Activated CD8-positive, alpha-beta T cell treated with anti-CD3 and anti-CD28 coated beads, Interleukin-2, amount 10 ng/mL, durations not matched to agents 7 days and 5 days (primary cell): ENCODE measurements at regions not wholly inside any gene's neighbourhood (a gene's known extent, or its start where the extent isn't known, plus 50 kb on each side); places are given as distances from the start of the nearest gene placed in this dataset.
"Not testable (repeated sequence)": the region's sequence is repeated elsewhere in the genome, so short reads cannot be mapped to it uniquely, and the experiment has no call there.

Experiments
- ATAC-seq: fragments of 150-1000 bp; cut with Tn5 transposase; one replicate; pipeline ENCODE4 v1.10.0; 2021; ENCODE audit warnings: moderate library complexity
- CTCF ChIA-PET: fragments of 350-600 bp; sonication (Branson Sonifier 250); formaldehyde crosslinking; loops from one replicate; lab custom pipeline; 2021; ENCODE audit warnings: antibody characterized with exemption; lab: Charles Lee
- POLR2A ChIA-PET: fragments of 350-600 bp; sonication (Branson Sonifier 250); formaldehyde crosslinking; loops from one replicate; lab custom pipeline; 2021; ENCODE audit warnings: antibody characterized with exemption; lab: Charles Lee
- DNase-seq: peaks from one replicate; pipeline ENCODE4 v3.0.0-alpha.2; 2020
- H3K27ac Mint-ChIP-seq: one replicate; pipeline ENCODE4 v1.8.0; 2021; ENCODE audit warnings: mild to moderate bottlenecking, mixed read lengths
- H3K27me3 Mint-ChIP-seq: one replicate; pipeline ENCODE4 v1.8.0; 2021; ENCODE audit warnings: low read depth, mixed read lengths
- H3K36me3 Mint-ChIP-seq: one replicate; pipeline ENCODE4 v1.8.0; 2021; ENCODE audit warnings: low read depth, mixed read lengths
- H3K4me1 Mint-ChIP-seq: one replicate; pipeline ENCODE4 v1.8.0; 2021; ENCODE audit warnings: low read depth, mixed read lengths
- H3K4me3 Mint-ChIP-seq: one replicate; pipeline ENCODE4 v1.8.0; 2021; ENCODE audit warnings: mild to moderate bottlenecking, mixed read lengths
- H3K9me3 Mint-ChIP-seq: one replicate; pipeline ENCODE4 v1.8.0; 2022; ENCODE audit warnings: mixed read lengths; ENCODE audit not compliant: insufficient read depth

DNA sequence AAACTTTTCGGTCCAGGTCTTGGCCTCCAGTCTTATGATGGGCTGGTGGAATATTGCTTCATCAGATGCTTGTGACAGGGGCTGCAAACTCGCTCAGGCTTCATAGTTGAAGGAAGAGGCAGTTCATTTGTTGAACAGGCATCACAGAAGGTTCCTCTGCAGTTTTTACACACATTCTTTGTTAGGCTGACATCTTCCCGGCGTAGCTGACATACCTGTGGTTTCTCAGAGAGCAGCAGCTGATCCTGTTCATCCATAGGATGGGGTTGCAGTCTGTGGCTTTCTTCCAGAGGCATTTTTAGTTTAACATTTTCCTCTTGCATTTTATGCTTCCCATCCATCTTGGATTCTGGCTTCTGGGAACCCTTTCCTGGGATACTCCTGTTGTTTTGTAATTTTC is 1255.2 kb downstream of the EFNA5 start:
- Mint-ChIP-seq H3K9me3 (no peaks in the 10 kb centered on the region), H3K36me3 (no peaks in the 10 kb centered on the region), H3K27me3 (no peaks in the 10 kb centered on the region), H3K27ac (no peak overlapping the region), H3K4me1 (no peaks in the 10 kb centered on the region), H3K4me3 (no peak overlapping the region)
- DNase-seq (no peak), ATAC-seq (no peak)
- POLR2A ChIA-PET = no interaction called here
- CTCF ChIA-PET = no interaction called here

DNA sequence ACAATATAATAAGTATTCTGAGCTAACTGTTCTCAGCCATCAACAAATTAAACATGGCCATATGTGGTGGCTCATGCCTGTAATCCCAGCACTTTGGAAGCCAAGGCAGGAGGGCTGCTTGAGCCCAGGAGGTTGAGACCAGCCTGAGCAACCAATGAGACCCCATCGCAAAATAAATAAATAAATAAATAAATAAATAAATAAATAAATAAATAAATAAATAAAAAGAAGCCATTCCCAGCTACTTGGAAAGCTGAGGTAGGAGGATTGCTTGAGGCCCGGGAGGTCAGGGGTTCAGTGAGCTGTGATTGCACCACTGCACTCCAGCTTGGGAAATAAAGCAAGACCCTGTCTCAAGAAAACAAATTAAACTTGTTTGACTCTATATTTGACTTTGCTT is 1256.4 kb downstream of the EFNA5 start:
- ChIA-PET CTCF (no interaction called here), POLR2A (no interaction called here)
- H3K36me3 Mint-ChIP-seq = no peaks in the 10 kb centered on the region
- no peaks in the 10 kb centered on the region for H3K9me3 Mint-ChIP-seq
- H3K27ac Mint-ChIP-seq = no peak overlapping the region
- H3K4me1 Mint-ChIP-seq = no peaks in the 10 kb centered on the region
- DNase-seq = no peak
- no peaks in the 10 kb centered on the region for H3K27me3 Mint-ChIP-seq
- H3K4me3 Mint-ChIP-seq = no peak overlapping the region
- no peak for ATAC-seq

DNA sequence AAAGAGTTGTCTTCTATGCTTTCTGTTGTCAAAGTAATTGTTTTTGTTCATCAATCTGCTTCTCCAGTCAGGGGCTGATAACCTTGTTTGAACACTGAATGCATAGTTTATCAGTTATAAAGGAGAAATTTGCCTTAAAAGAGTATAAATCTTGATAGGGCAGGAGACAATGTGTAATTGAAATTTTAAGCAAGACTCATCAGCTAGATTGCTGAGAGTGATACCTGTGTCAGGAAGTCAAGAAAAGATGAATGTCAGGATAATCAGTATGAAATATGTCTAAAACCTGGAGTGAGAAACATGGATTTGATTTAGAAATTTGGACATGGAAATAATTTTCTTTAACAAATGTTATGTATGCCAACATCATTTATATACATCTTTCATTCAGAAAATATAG is 1258.1 kb downstream of the EFNA5 start:
- DNase-seq = no peak
- no peak for ATAC-seq
- Mint-ChIP-seq H3K27me3 (no peaks in the 10 kb centered on the region), H3K27ac (no peak overlapping the region), H3K36me3 (no peaks in the 10 kb centered on the region), H3K4me1 (no peaks in the 10 kb centered on the region), H3K4me3 (no peak overlapping the region), H3K9me3 (no peaks in the 10 kb centered on the region)
- POLR2A ChIA-PET = no interaction called here
- CTCF ChIA-PET = no interaction called here

DNA sequence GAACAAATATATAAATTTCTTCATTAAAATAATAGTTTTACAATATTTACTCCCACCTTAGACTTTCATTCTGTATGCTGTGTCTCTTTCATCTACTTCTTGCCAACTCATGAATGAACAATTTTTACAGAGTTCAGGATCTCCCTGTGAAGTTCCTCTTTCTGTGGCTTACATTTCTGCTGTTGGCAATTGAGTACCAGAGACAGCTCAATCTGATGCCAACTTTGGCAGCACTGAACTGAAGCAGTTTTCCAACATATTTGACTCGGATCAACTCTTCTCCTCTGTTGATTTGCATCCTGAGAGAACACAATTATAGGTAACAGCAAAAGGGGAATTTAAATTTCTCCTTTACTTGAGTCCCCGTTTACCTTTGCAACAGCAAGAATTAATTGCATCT is 1262.2 kb downstream of the EFNA5 start:
- ChIA-PET POLR2A (no interaction called here), CTCF (no interaction called here)
- no peak for DNase-seq
- Mint-ChIP-seq H3K4me1 (no peaks in the 10 kb centered on the region), H3K9me3 (no peaks in the 10 kb centered on the region), H3K27me3 (no peaks in the 10 kb centered on the region), H3K36me3 (no peaks in the 10 kb centered on the region), H3K27ac (no peak overlapping the region), H3K4me3 (no peak overlapping the region)
- ATAC-seq = no peak

DNA sequence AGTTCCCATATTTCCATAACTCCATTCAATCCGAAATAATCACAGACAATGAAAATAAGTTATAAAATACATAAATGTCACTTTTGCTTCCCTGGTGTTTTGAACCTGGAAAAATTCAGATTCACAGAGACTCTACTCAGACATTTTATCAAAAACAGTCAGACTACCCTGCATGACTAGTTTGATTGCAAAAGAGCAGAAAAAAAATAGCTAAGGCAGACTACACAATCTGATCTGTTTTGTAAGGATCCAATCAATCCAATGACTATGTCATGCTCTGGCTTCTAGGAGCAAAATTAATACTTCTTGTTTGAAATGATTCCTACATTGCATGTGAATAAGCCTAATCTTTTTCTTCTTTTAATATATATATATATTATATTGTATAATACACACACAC is 1262.6 kb downstream of the EFNA5 start:
- CTCF ChIA-PET = no interaction called here
- ATAC-seq (no peak), DNase-seq (no peak)
- Mint-ChIP-seq H3K36me3 (no peaks in the 10 kb centered on the region), H3K9me3 (no peaks in the 10 kb centered on the region), H3K4me3 (no peak overlapping the region), H3K4me1 (no peaks in the 10 kb centered on the region), H3K27ac (no peak overlapping the region), H3K27me3 (no peaks in the 10 kb centered on the region)
- POLR2A ChIA-PET = no interaction called here

DNA sequence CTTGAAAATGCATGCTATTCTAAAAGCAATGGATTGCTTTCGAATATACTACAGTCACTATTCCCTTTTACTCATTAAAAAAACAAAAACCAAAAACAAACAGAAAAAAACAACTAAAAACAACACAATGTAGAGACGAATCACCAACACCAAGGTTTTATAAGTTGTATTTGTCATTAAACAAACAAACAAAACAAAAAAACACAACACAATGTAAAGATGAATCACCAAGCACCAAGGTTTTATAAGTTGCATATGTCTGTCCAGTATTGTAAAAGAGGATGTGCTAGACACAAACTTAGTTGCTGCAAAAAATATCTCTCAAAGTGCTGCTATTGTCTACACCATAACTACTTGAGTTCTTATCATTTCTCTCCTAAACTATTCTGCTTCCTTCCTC is 1269.2 kb downstream of the EFNA5 start:
- ChIA-PET POLR2A (no interaction called here), CTCF (no interaction called here)

DNA sequence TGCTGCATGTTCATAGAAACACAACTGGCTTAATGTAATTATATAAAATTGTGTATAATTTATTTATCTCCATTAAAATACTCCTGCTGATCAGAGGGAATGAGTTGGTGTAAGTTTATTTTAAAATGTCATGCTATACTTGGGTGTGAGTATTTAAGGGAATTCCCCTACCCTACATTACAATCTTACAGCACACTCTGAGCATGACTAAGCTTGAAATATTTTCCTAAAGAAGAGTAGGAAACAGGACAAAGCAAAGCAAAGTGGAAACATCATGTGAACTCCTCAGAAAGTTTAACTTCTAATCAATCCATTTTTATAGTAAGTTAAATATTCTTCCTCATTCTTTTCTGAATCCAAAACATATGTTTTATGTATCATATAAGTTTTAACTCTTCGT is 1271.3 kb downstream of the EFNA5 start:
- peaks cover 4% of the 10 kb centered on the region for H3K9me3 Mint-ChIP-seq
- H3K4me3 Mint-ChIP-seq = no peak overlapping the region
- ATAC-seq (no peak), DNase-seq (no peak)
- no peaks in the 10 kb centered on the region for H3K4me1 Mint-ChIP-seq
- CTCF ChIA-PET = no interaction called here
- POLR2A ChIA-PET = no interaction called here
- no peaks in the 10 kb centered on the region for H3K27me3 Mint-ChIP-seq
- no peak overlapping the region for H3K27ac Mint-ChIP-seq
- no peaks in the 10 kb centered on the region for H3K36me3 Mint-ChIP-seq

More for the DNA sequence above, 1269.2 kb downstream of the EFNA5 start:
- no peak for DNase-seq
- no peaks in the 10 kb centered on the region for H3K27me3 Mint-ChIP-seq
- H3K4me1 Mint-ChIP-seq = no peaks in the 10 kb centered on the region
- no peaks in the 10 kb centered on the region for H3K36me3 Mint-ChIP-seq
- no peak overlapping the region for H3K27ac Mint-ChIP-seq
- peaks cover 4% of the 10 kb centered on the region for H3K9me3 Mint-ChIP-seq
- ATAC-seq = no peak
- H3K4me3 Mint-ChIP-seq = no peak overlapping the region

DNA sequence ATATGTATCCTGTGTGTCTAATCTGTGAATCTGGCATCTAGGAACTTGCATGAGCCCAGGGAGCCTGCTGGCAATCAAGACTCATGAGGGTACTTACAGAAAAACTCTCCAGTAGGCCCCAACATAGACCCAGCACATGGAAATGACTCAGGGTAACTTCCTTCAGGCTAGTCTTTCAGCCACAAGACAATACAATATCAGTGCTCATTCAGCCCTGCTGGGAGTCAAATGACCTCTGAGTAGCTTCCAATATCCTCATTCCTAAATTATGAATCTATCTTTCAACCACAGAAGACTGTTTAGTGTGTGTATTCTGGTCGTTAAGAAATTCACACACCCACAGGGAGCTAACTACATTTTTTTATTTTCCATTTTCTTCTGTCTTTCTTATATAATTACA is 1273.0 kb downstream of the EFNA5 start:
- CTCF ChIA-PET = no interaction called here
- Mint-ChIP-seq H3K27me3 (no peaks in the 10 kb centered on the region), H3K9me3 (peaks cover 4% of the 10 kb centered on the region), H3K4me1 (no peaks in the 10 kb centered on the region), H3K36me3 (no peaks in the 10 kb centered on the region), H3K4me3 (no peak overlapping the region), H3K27ac (no peak overlapping the region)
- no peak for DNase-seq
- POLR2A ChIA-PET = no interaction called here
- ATAC-seq = no peak

DNA sequence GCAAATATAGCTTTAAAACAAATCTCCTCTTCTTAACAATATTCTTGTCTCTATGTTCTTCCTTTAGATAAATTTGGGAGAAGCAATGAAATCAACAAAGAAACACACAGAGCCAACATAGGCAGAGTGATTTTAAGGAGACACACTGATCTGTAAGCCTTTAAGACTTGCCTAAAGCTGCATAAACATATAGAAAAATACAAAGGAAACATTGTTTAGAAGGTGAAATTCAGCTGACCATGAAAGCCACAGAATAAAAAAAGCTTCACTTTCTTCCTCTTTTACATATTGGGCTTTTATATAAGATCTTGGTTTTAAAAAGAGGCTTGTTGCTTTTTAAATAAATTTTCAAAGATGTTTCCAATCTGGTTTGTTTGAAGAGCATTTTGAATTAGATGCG is 1277.5 kb downstream of the EFNA5 start:
- Mint-ChIP-seq H3K27ac (no peak overlapping the region), H3K9me3 (no peaks in the 10 kb centered on the region), H3K36me3 (no peaks in the 10 kb centered on the region), H3K27me3 (no peaks in the 10 kb centered on the region), H3K4me1 (no peaks in the 10 kb centered on the region), H3K4me3 (no peak overlapping the region)
- ChIA-PET POLR2A (no interaction called here), CTCF (no interaction called here)
- DNase-seq (no peak), ATAC-seq (no peak)

DNA sequence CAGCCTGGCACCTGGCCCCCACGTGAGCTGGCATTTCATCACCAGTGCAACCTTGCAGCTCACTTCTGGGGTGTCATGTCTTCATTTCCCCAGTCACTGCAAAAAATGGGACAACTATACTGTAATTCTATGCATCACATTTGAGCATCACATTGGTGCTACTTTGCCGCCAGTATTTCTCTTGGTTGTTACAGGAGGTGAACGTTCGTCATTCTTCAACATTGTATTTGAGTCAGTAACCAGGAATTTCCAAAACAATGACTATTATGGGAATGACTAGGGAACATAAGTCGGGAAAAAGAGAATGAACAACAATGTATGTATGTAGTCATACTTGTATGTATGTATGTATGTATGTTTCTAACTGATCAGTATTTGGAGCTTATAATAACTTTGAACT is 1278.0 kb downstream of the EFNA5 start:
- Mint-ChIP-seq H3K4me1 (no peaks in the 10 kb centered on the region), H3K27ac (no peak overlapping the region), H3K36me3 (no peaks in the 10 kb centered on the region), H3K4me3 (no peak overlapping the region), H3K27me3 (no peaks in the 10 kb centered on the region), H3K9me3 (no peaks in the 10 kb centered on the region)
- CTCF ChIA-PET = no interaction called here
- ATAC-seq (no peak), DNase-seq (no peak)
- POLR2A ChIA-PET = no interaction called here

DNA sequence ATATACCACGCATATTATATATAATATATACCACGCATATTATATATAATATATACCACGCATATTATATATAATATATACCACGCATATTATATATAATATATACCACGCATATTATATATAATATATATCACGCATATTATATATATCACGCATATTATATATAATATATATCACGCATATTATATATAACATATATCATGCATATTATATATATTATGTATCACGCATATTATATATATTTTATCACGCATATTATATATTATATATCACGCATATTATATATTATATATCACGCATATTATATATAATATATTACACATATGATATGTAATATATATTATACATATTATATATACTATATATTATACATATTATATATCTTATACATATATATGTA is 1283.0 kb downstream of the EFNA5 start:
- ATAC-seq, DNase-seq, H3K9me3 Mint-ChIP-seq, H3K4me3 Mint-ChIP-seq, H3K27ac Mint-ChIP-seq, H3K36me3 Mint-ChIP-seq, CTCF ChIA-PET, POLR2A ChIA-PET, H3K4me1 Mint-ChIP-seq, H3K27me3 Mint-ChIP-seq: not testable (repeated sequence)

DNA sequence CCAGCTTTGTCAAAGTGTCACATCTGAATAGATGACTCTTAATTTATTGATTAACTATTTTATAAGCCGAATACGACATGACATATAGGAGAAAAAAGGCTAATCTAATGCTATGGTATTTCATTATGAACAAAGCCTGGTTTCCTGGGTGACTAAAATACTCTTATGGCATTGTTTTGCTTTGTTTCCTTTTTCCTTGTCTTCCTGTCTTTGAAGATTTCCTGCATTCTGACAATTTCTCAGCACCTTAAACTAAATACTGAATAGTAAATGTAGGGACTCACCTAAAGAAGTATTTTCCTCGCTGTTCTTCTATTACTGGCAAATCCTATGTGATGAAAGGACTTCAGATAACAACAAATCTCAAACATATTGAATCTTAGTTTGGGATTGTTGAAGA is 1284.5 kb downstream of the EFNA5 start:
- Mint-ChIP-seq H3K27me3 (no peaks in the 10 kb centered on the region), H3K36me3 (no peaks in the 10 kb centered on the region), H3K4me3 (no peak overlapping the region), H3K27ac (no peak overlapping the region), H3K4me1 (no peaks in the 10 kb centered on the region), H3K9me3 (no peaks in the 10 kb centered on the region)
- ATAC-seq (no peak), DNase-seq (no peak)
- POLR2A ChIA-PET = no interaction called here
- CTCF ChIA-PET = no interaction called here

DNA sequence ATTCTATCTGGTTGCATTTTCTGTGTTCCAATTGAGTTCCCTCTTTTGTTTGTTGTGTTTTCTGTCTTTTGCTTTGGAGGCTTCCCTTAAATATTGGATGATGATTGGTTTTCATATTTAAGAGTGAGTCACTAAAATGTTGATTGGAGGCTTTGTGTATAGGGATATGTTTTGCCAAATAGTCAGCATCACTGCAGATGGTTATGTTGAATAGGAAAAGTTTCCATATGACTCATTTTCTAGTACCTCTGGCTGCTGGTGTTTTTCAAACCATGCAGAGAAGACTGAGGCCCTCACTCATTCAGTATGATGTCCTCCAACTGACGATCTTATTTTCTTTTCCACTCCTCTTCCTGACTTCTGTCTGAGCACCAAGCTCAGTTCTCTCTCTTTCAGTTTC is 1290.0 kb downstream of the EFNA5 start:
- no peaks in the 10 kb centered on the region for H3K9me3 Mint-ChIP-seq
- POLR2A ChIA-PET = no interaction called here

More for the DNA sequence above, 1290.0 kb downstream of the EFNA5 start:
- CTCF ChIA-PET = no interaction called here
- no peak overlapping the region for H3K4me3 Mint-ChIP-seq
- no peak overlapping the region for H3K27ac Mint-ChIP-seq
- H3K36me3 Mint-ChIP-seq = no peaks in the 10 kb centered on the region
- no peaks in the 10 kb centered on the region for H3K4me1 Mint-ChIP-seq
- H3K27me3 Mint-ChIP-seq = no peaks in the 10 kb centered on the region
- no peak for DNase-seq
- ATAC-seq = no peak
